HG02798 (cell line): ENCODE measurements at regions not wholly inside any gene's neighbourhood (a gene's known extent, or its start where the extent isn't known, plus 50 kb on each side); places are given as distances from the start of the nearest gene placed in this dataset.

Experiments
- ATAC-seq: cut with Tn5 transposase; IDR thresholded peaks from one replicate; pipeline ENCODE4 v1.9.1; 2021; ENCODE audit warnings: mild to moderate bottlenecking; ENCODE audit not compliant: unreplicated experiment, poor library complexity

GRCh38 chr4:160142579-160142978, 1039.7 kb downstream of the RAPGEF2 start:
- peak; percentile 99 for ATAC-seq

- ATAC-seq, result no peak
These were observed 1040.7 kb downstream of the RAPGEF2 start for GRCh38 chr4:160143574-160143973.

GRCh38 chr4:160159457-160159856, 1056.6 kb downstream of the RAPGEF2 start:
- no peak for ATAC-seq

GRCh38 chr4:160161026-160161425, 1058.1 kb downstream of the RAPGEF2 start:
- ATAC-seq, result no peak

- no peak for ATAC-seq
These were observed 1072.3 kb downstream of the RAPGEF2 start for GRCh38 chr4:160175064-160175643.

- no peak for ATAC-seq
These were observed 1077.3 kb downstream of the RAPGEF2 start for GRCh38 chr4:160180211-160180610.

GRCh38 chr4:160182727-160183126, 1079.8 kb downstream of the RAPGEF2 start:
- no peak for ATAC-seq

GRCh38 chr4:160184884-160185283, 1082.0 kb downstream of the RAPGEF2 start:
- ATAC-seq, result no peak

GRCh38 chr4:160193787-160194186, 1090.9 kb downstream of the RAPGEF2 start:
- no peak for ATAC-seq

- no peak for ATAC-seq
These were observed 1091.8 kb downstream of the RAPGEF2 start for GRCh38 chr4:160194716-160195115.

- no peak for ATAC-seq
These were observed 1099.9 kb downstream of the RAPGEF2 start for GRCh38 chr4:160202802-160203201.

GRCh38 chr4:160212078-160212477, 1109.2 kb downstream of the RAPGEF2 start:
- ATAC-seq, result no peak

- no peak for ATAC-seq
These were observed 1110.5 kb downstream of the RAPGEF2 start for GRCh38 chr4:160213366-160213765.

- ATAC-seq, result no peak
These were observed 1114.5 kb downstream of the RAPGEF2 start for GRCh38 chr4:160217352-160217751.

GRCh38 chr4:160224049-160224448, 1121.2 kb downstream of the RAPGEF2 start:
- no peak for ATAC-seq

GRCh38 chr4:160233141-160233540, 1130.3 kb downstream of the RAPGEF2 start:
- no peak for ATAC-seq

- no peak for ATAC-seq
These were observed 1132.4 kb downstream of the RAPGEF2 start for GRCh38 chr4:160235285-160235684.

GRCh38 chr4:160235771-160236170, 1132.9 kb downstream of the RAPGEF2 start:
- ATAC-seq, result no peak

- no peak for ATAC-seq
These were observed 1135.9 kb downstream of the RAPGEF2 start for GRCh38 chr4:160238790-160239189.

- ATAC-seq, result no peak
These were observed 1144.3 kb downstream of the RAPGEF2 start for GRCh38 chr4:160247091-160247656.

- no peak for ATAC-seq
These were observed 1148.8 kb downstream of the RAPGEF2 start for GRCh38 chr4:160251522-160252170.

- no peak for ATAC-seq
These were observed 1154.4 kb downstream of the RAPGEF2 start for GRCh38 chr4:160257318-160257717.
